Sigmoid colon (tissue), 6 donors: ENCODE measurements at regions not wholly inside any gene's neighbourhood (a gene's known extent, or its start where the extent isn't known, plus 50 kb on each side); places are given as distances from the start of the nearest gene placed in this dataset.

Experiments
- DNase-seq: peaks from one replicate; pipeline ENCODE4 v3.0.0-alpha.2; 2019
- H3K27ac ChIP-seq, 4 donors: fragments of 200-600 bp; sonication (generic); one replicate each; pipeline ENCODE4 v1.5.1; 2016 to 2019; ENCODE audit warnings: mild to moderate bottlenecking in 1 of 4
- H3K27me3 ChIP-seq, 3 donors: fragments of 200-600 bp; sonication (generic); one replicate each; pipeline ENCODE4 v1.5.1; 2019; ENCODE audit warnings: mild to moderate bottlenecking in 1 of 3
- H3K36me3 ChIP-seq, 4 donors: fragments of 200-600 bp; sonication (generic); one replicate each; pipeline ENCODE4 v1.5.1; 2016 to 2019
- H3K4me1 ChIP-seq, 4 donors: fragments of 200-600 bp; sonication (generic); one replicate each; pipeline ENCODE4 v1.5.1; 2017 to 2019
- H3K4me3 ChIP-seq, 4 donors: fragments of 200-600 bp; sonication (generic); one replicate each; pipeline ENCODE4 v1.5.1; 2017 to 2019; ENCODE audit warnings: mild to moderate bottlenecking in 2 of 4, moderate library complexity in 1 of 4
- H3K9me3 ChIP-seq, 4 donors: fragments of 200-600 bp in 3 of 4; sonication (generic) in 3 of 4; one replicate each; pipeline versions ENCODE4 v1.5.1 to v1.6.1; 2013 to 2019
- EP300 ChIP-seq, 4 donors: sonication (generic); formaldehyde crosslinking; IDR thresholded peaks; one replicate each; pipeline ENCODE4 v1.6.1; 2017; ENCODE audit warnings: antibody characterized with exemption in 4 of 4
- POLR2A ChIP-seq, 2 donors: fragments of 450-650 bp; IDR thresholded peaks; one replicate each; pipeline ENCODE4 v1.6.1; 2016; ENCODE audit warnings: antibody characterized with exemption in 2 of 2, mild to moderate bottlenecking in 2 of 2, moderate library complexity in 2 of 2
- POLR2AphosphoS5 ChIP-seq, 4 donors: sonication (generic); formaldehyde crosslinking; IDR thresholded peaks; one replicate each; pipeline ENCODE4 v1.6.1; 2017; ENCODE audit warnings: antibody characterized with exemption in 4 of 4
- WGBS, 2 donors: extraction: QIAGEN DNeasy Blood & Tissue Kit; methylation state at CpG; one replicate each; pipeline ENCODE4 v1.1.7; 2013; 5-methylcytosine and 5-hydroxymethylcytosine counted together
- intact Hi-C: fragments of 100-400 bp; cut with DNase I; formaldehyde crosslinking; loops from one replicate; pipeline ENCODE4 v1.15.1; 2023
- TF ChIP-seq, protein P1 (sequence below), 4 experiments: fragments of 450-650 bp in 3 of 4; fragments of 200-600 bp in 1 of 4; IDR thresholded peaks; one replicate each; pipeline ENCODE4 v1.5.1; 2016 to 2019; ENCODE audit warnings: antibody characterized with exemption in 4 of 4, mild to moderate bottlenecking in 3 of 4, moderate library complexity in 2 of 4
- donor health status: healthy with polysubstance abuse.
- donor health status: healthy.

DNA sequence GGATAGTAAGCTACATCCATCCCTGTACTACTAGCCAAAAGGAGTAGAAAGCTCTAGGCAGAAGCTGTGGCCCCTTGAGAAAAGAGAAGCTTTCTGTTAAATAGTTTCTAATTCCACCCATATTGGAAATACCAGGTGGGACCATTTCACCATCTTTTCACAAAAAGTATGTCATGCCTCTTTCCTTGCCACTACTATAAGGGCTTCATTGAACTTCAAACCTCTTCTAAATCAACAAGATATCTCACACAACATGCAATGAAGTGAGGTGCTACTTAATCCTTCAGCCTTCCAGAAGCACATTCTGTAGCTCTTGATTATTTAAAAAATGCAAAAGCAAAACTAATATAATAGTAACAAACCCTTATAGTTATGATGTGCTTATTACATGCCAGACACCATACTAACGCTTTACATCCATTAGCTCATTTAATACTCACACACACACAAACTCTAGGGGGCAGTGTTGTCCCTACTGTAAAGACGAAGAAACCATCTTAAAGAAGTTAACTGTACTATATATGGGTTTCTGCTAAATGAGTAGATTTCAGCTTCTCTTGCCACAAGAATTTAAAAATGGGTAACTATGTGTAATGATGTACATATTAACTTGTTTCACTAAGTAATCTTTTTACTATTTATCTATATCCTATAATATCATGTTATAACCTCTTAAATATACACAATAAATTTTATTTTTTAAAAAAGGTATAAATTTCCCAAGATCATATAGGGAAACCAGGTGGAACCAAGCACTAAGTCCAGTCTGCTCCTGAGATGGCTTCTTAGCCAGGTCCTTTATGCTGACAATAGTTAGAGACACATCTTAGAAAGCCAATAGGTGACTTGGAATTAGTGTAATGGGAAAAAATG is 124.4 kb downstream of the RPS29 start:
- WGBS, 2 donors, result 1 to 9% methylated on average over 2 of the region's 2 CpGs

GRCh38 chr14:49460662-49461061 is 125.5 kb downstream of the RPS29 start:
- DNase-seq, result no peak

More for the DNA sequence above, 124.4 kb downstream of the RPS29 start:
- H3K9me3 ChIP-seq, result no peaks in the 10 kb centered on the region
- intact Hi-C loops, result no loop called here
- DNase-seq, result no peak
- H3K27ac ChIP-seq, result no peak overlapping the region
- TF ChIP-seq POLR2AphosphoS5 (IDR thresholded peaks at IDR 0.05) (no peak), POLR2A (IDR thresholded peaks at IDR 0.05) (no peak)
- TF ChIP-seq, protein P1, sequence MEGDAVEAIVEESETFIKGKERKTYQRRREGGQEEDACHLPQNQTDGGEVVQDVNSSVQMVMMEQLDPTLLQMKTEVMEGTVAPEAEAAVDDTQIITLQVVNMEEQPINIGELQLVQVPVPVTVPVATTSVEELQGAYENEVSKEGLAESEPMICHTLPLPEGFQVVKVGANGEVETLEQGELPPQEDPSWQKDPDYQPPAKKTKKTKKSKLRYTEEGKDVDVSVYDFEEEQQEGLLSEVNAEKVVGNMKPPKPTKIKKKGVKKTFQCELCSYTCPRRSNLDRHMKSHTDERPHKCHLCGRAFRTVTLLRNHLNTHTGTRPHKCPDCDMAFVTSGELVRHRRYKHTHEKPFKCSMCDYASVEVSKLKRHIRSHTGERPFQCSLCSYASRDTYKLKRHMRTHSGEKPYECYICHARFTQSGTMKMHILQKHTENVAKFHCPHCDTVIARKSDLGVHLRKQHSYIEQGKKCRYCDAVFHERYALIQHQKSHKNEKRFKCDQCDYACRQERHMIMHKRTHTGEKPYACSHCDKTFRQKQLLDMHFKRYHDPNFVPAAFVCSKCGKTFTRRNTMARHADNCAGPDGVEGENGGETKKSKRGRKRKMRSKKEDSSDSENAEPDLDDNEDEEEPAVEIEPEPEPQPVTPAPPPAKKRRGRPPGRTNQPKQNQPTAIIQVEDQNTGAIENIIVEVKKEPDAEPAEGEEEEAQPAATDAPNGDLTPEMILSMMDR (IDR thresholded peaks at IDR 0.05), result peak in 3 of 4 experiments; percentile 17 to 36 (median 20)
- H3K36me3 ChIP-seq, result no peaks in the 10 kb centered on the region
- H3K27me3 ChIP-seq, result no peaks in the 10 kb centered on the region
- no peak overlapping the region for H3K4me3 ChIP-seq
- peaks cover 0 to 6% (median 0%) of the 10 kb centered on the region in 4 donors for H3K4me1 ChIP-seq

DNA sequence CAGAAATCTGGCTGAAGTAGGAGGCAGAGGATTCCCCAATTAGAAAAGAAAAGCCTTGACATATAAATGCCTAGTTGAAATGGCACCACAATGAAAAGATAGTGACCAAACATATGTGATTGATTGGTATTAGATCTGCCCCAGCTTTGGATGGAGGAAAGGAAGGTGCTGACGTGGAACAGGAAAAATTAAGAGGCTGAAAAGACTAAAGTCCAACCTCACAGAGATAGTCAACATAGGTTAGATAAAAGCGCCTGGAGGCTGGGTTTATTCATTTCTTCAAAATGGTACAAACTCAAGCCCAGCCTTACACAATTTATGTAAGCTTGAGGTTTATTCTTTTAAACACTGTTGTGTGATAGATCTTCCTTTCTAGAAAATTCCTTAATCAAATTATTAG is 129.6 kb downstream of the RPS29 start:
- Histone ChIP-seq H3K36me3 (no peaks in the 10 kb centered on the region), H3K9me3 (no peaks in the 10 kb centered on the region), H3K4me1 (peaks cover 0 to 6% (median 0%) of the 10 kb centered on the region in 4 donors), H3K27ac (no peak overlapping the region), H3K27me3 (no peaks in the 10 kb centered on the region), H3K4me3 (no peak overlapping the region)
- intact Hi-C loops, result no loop called here
- DNase-seq, result no peak
- 23 to 71% methylated on average over 2 of the region's 2 CpGs for WGBS, 2 donors
- TF ChIP-seq POLR2AphosphoS5 (IDR thresholded peaks at IDR 0.05) (no peak), EP300 (IDR thresholded peaks at IDR 0.05) (no peak), POLR2A (IDR thresholded peaks at IDR 0.05) (no peak)
- TF ChIP-seq, protein P1 (IDR thresholded peaks at IDR 0.05), result no peak

More at GRCh38 chr14:49460662-49461061, 125.5 kb downstream of the RPS29 start:
- no peak overlapping the region for H3K4me3 ChIP-seq
- H3K36me3 ChIP-seq, result no peaks in the 10 kb centered on the region
- intact Hi-C loops, result no loop called here
- 12 to 54% methylated on average over 2 of the region's 2 CpGs for WGBS, 2 donors
- no peaks in the 10 kb centered on the region for H3K9me3 ChIP-seq
- H3K27ac ChIP-seq, result no peak overlapping the region
- peaks cover 0 to 6% (median 0%) of the 10 kb centered on the region in 4 donors for H3K4me1 ChIP-seq
- no peaks in the 10 kb centered on the region for H3K27me3 ChIP-seq
- TF ChIP-seq POLR2AphosphoS5 (IDR thresholded peaks at IDR 0.05) (no peak), EP300 (IDR thresholded peaks at IDR 0.05) (no peak), POLR2A (IDR thresholded peaks at IDR 0.05) (no peak)
- TF ChIP-seq, protein P1 (IDR thresholded peaks at IDR 0.05), result no peak

DNA sequence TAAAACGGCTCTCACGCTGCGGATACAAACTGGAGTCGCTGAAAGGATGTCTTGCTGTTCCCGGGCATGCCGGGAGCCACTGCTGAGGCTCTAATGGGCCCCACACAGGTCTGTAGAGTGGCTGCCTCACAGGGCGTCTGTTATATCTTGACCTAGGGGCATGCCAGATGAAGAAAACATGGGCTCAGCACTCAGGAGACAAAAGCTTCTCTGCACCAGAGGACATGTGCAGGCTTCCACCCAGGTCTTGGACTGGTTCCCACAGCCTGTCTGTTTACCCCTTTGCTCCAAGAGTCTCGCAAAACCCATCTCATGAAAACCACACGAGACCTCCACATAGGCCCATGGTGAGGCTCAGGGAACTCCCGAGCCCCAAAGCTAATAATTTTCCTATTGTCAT is 134.2 kb downstream of the RPS29 start:
- no peak for DNase-seq
- intact Hi-C loops, result no loop called here
- no peaks in the 10 kb centered on the region for H3K36me3 ChIP-seq
- TF ChIP-seq, protein P1 (IDR thresholded peaks at IDR 0.05), result no peak
- TF ChIP-seq POLR2A (IDR thresholded peaks at IDR 0.05) (no peak), EP300 (IDR thresholded peaks at IDR 0.05) (no peak), POLR2AphosphoS5 (IDR thresholded peaks at IDR 0.05) (no peak)
- H3K4me1 ChIP-seq, result no peaks in the 10 kb centered on the region
- H3K9me3 ChIP-seq, result peaks cover 0 to 10% (median 7%) of the 10 kb centered on the region in 4 donors
- no peaks in the 10 kb centered on the region for H3K27me3 ChIP-seq
- H3K27ac ChIP-seq, result no peak overlapping the region
- H3K4me3 ChIP-seq, result no peak overlapping the region
- 85 to 88% methylated on average over 10 of the region's 10 CpGs for WGBS, 2 donors
